ENCODE measurements at regions not wholly inside any gene's neighbourhood (a gene's known extent, or its start where the extent isn't known, plus 50 kb on each side); places are given as distances from the start of the nearest gene placed in this dataset.

DNA sequence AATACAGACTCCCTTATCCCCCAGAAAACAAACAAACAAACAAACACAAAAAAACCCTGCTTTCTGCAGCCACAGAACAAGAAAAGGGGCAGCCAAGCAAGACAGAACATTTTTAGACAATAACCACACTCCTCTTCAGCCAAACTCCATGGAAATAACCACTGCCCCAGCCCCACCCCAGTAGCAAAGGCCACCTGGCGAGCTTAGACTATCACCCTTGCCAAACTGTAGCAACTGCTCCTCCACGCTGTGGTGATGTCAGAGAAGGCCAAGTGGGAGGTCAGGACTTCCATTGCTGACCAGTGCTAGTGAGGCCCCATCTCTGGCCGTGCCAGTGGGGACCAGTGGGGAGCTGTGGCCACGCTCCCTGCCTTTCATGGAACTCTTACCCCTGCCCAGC, 60.3 kb upstream of the CHRNA7 start:
- no peak for TF ChIP-seq EZH2 (IDR thresholded peaks at IDR 0.05; ENCODE audit: borderline replicate concordance)
- TF ChIP-seq, protein P1, sequence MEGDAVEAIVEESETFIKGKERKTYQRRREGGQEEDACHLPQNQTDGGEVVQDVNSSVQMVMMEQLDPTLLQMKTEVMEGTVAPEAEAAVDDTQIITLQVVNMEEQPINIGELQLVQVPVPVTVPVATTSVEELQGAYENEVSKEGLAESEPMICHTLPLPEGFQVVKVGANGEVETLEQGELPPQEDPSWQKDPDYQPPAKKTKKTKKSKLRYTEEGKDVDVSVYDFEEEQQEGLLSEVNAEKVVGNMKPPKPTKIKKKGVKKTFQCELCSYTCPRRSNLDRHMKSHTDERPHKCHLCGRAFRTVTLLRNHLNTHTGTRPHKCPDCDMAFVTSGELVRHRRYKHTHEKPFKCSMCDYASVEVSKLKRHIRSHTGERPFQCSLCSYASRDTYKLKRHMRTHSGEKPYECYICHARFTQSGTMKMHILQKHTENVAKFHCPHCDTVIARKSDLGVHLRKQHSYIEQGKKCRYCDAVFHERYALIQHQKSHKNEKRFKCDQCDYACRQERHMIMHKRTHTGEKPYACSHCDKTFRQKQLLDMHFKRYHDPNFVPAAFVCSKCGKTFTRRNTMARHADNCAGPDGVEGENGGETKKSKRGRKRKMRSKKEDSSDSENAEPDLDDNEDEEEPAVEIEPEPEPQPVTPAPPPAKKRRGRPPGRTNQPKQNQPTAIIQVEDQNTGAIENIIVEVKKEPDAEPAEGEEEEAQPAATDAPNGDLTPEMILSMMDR (IDR thresholded peaks at IDR 0.05; ENCODE audit: poor library complexity) = no peak
- no peak for TF ChIP-seq EZH2phosphoT487 (IDR thresholded peaks at IDR 0.05; ENCODE audit: low read depth, severe bottlenecking, unreplicated experiment)
- Histone ChIP-seq H4K20me1 (ENCODE audit: insufficient read depth, poor library complexity, severe bottlenecking) (no peaks in the 10 kb centered on the region), H3K4me3 (no peak overlapping the region), H3K36me3 (replicated peaks; ENCODE audit: insufficient read depth, low read depth) (no peaks in the 10 kb centered on the region), H3K27ac (no peak overlapping the region), H3K9me3 (ENCODE audit: low read depth) (no peaks in the 10 kb centered on the region), H2AFZ (no peak overlapping the region), H3K4me1 (ENCODE audit: insufficient read depth) (no peaks in the 10 kb centered on the region), H3K27me3 (peaks cover 16% of the 10 kb centered on the region), H3K4me2 (no peak overlapping the region), H3K79me2 (no peaks in the 10 kb centered on the region), H3K9me2 (replicated peaks; ENCODE audit: insufficient read depth) (no peaks in the 10 kb centered on the region)
- WGBS (ENCODE audit: low lambda C conversion rate, missing lambda C conversion rate) = 88% methylated on average over 4 of the region's 4 CpGs
- DNase-seq (ENCODE audit: low spot score) = no peak

DNA sequence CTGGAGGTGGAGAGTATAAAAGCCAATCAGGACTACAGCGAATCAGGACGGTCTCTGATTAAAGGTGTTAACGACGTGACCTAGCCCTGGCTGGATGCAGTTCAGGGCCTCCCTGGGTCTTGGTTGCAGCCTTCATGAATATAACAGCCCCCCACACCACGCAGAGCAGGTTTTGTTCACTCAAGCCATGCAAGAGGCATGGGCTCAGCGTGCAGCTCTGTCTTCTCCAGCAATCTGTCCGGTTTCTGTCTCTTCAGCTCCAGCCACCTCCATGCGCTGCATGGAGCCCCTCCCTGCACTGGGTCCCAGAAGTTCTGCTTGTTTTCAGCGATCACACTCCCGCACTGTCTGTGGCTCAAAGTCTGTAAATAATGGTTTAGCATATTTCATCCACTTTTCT, 57.1 kb upstream of the CHRNA7 start:
- 87% methylated on average over 10 of the region's 10 CpGs for WGBS (ENCODE audit: low lambda C conversion rate, missing lambda C conversion rate)
- Histone ChIP-seq H3K4me2 (no peak overlapping the region), H3K36me3 (replicated peaks; ENCODE audit: insufficient read depth, low read depth) (no peaks in the 10 kb centered on the region), H3K79me2 (no peaks in the 10 kb centered on the region), H3K9me2 (replicated peaks; ENCODE audit: insufficient read depth) (no peaks in the 10 kb centered on the region), H3K4me3 (no peak overlapping the region), H3K27ac (no peak overlapping the region), H3K9me3 (ENCODE audit: low read depth) (no peaks in the 10 kb centered on the region), H3K27me3 (peaks cover 7% of the 10 kb centered on the region), H4K20me1 (ENCODE audit: insufficient read depth, poor library complexity, severe bottlenecking) (no peaks in the 10 kb centered on the region), H2AFZ (no peak overlapping the region), H3K4me1 (ENCODE audit: insufficient read depth) (no peaks in the 10 kb centered on the region)
- TF ChIP-seq EZH2 (IDR thresholded peaks at IDR 0.05; ENCODE audit: borderline replicate concordance) (no peak), EZH2phosphoT487 (IDR thresholded peaks at IDR 0.05; ENCODE audit: low read depth, severe bottlenecking, unreplicated experiment) (no peak)
- TF ChIP-seq, protein P1 (IDR thresholded peaks at IDR 0.05; ENCODE audit: poor library complexity) = no peak
- no peak for DNase-seq (ENCODE audit: low spot score)

- DNase-seq (ENCODE audit: low spot score) = no peak
- H3K4me2 ChIP-seq = no peak overlapping the region
- no peak for TF ChIP-seq EZH2phosphoT487 (IDR thresholded peaks at IDR 0.05; ENCODE audit: low read depth, severe bottlenecking, unreplicated experiment)
- no peak for TF ChIP-seq EZH2 (IDR thresholded peaks at IDR 0.05; ENCODE audit: borderline replicate concordance)
- TF ChIP-seq, protein P1 (IDR thresholded peaks at IDR 0.05; ENCODE audit: poor library complexity) = no peak
- no peaks in the 10 kb centered on the region for H3K9me3 ChIP-seq (ENCODE audit: low read depth)
- 80% methylated on average over 6 of the region's 6 CpGs for WGBS (ENCODE audit: low lambda C conversion rate, missing lambda C conversion rate)
- H3K27ac ChIP-seq = no peak overlapping the region
- peaks cover 3% of the 10 kb centered on the region for H3K27me3 ChIP-seq
- no peak overlapping the region for H2AFZ ChIP-seq
- no peaks in the 10 kb centered on the region for H3K79me2 ChIP-seq
- H4K20me1 ChIP-seq (ENCODE audit: insufficient read depth, poor library complexity, severe bottlenecking) = no peaks in the 10 kb centered on the region
- H3K36me3 ChIP-seq (replicated peaks; ENCODE audit: insufficient read depth, low read depth) = no peaks in the 10 kb centered on the region
- no peak overlapping the region for H3K4me3 ChIP-seq
- H3K4me1 ChIP-seq (ENCODE audit: insufficient read depth) = no peaks in the 10 kb centered on the region
- no peaks in the 10 kb centered on the region for H3K9me2 ChIP-seq (replicated peaks; ENCODE audit: insufficient read depth)
Measured at GRCh38 chr15:31974154-31974794, 56.0 kb upstream of the CHRNA7 start.

Measured in hepatocyte (in vitro differentiated cells).